Left hindlimb (tissue), 1 donor: ENCODE measurements at regions not wholly inside any gene's neighbourhood (a gene's known extent, or its start where the extent isn't known, plus 50 kb on each side); places are given as distances from the start of the nearest gene placed in this dataset.

Source experiments
- DNase-seq: peaks from one replicate; pipeline ENCODE4 v3.0.0-alpha.2; 2018

DNA sequence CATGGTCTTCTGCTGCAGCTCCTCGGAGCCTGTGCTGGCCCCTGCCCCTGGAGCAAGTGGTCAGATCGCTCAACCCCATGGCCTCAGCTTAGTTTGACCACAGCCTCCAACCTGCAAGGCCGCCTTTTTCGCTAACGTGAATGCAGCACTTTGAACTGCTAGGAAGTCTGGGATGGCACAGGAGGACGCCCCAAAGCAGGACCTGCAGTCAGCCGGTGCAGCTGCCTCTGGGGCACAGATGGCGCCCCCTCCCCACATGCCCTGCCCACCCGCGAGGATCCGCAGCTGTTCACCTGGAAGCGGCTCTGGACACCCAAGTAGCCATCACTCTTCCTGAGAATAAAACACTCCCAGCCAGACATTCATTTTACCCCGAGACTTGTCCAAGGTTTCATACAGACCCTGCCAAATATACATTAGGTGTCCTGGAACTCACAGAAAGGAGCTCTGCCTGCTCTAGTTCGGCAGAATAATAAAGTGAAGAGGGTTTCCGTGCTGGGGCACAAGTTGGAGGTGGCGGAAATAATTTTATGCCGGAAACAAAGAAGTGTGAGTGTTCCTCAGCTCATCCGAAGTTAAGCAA, 510.1 kb downstream of the EIPR1 start:
- no peak for DNase-seq

DNA sequence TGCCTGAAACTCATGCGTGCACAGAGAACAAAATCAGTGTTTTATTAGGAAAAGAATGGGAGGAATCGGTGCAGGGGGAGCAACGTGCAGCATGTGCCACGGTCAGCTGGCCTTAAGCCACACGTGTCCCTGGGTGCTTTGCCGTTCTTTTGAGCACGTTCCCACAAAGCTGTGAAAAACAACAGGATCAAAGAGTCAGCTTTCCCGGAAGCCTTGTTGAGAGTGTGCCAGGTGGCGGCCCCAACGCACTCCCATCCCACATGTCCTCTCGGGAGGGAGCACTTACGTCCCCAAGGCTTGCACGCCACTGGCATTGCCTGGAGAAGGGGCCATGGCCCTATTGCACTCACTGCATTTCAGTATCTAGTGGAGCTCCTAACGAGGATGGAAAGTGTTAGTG, 511.2 kb downstream of the EIPR1 start:
- no peak for DNase-seq

DNA sequence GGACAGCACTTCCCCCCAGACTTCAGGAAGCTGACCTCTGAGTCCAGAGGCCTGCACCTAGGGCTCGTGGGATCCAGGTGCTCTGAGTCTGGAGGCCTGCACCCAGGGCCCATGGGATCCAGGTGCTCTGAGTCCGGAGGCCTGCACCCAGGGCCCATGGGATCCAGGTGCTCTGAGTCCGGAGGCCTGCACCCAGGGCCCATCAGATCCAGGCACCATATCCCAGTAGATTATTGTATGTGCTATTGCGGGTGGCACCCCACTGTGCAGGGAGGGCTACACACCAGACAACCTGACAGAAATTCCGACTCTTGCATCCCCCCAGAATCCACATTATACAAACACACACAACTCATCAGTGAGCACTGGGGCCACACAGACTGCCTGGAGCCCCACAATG, 515.2 kb downstream of the EIPR1 start:
- DNase-seq, result no peak

DNA sequence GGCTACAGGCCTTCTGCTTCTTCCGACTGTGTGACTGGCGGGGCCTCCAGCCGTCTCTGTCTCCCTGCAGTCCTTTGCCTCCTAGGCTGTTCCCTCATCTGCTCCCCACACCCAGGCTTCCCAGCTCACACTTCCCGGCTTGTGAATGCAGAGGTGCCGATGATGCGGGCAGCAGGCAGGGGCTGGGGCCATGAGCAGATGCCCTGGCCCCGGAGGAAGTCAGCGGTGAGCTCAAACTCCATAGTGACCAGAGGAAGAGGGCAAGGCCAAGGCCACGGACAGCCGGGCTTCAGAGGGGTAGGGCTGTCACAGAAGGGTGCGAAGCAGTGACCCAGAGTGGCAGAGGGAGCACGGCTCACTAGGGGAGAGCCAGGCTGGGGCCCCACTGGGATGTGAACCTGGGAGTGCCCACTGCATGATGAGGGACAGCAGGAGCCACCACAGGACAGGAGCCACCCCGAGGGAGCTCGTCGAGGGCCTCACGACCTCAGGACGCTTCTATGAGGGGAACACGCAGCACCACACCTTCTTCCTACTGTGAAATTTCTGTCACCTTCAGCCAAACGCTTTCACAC, 515.9 kb downstream of the EIPR1 start:
- no peak for DNase-seq

DNA sequence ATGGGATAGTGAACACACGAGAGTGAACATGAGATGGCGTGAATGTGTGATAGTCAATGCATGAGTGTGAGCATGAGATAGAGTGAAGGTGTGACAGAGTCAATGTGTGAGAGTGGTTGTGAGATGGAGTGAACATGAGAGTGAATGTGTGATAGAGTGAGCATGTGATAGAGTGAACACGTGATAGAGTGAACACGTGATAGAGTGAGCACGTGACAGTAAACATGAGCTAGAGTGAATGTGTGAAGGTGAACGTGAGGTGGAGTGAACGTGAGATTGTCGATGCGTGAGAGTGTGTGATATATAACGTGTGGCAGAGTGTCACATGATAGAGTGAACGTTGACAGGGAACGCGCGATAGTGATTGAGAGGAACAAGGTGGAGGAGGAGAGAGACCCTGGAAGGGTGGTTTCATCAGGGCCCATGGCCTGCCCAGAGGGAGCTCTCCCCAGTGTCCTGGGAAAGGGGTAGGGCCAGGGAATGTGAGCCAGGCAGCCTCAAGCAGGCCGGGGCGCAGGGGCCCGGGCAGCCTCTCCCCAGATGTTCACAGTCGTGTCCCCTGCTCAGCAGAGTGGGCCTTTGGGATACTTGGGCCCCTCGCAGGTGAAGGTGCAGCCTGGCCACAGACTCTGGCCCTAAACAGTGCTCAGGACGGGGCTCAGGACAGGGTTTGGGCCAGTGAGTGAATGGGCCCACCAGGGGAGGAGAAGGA, 516.9 kb downstream of the EIPR1 start:
- no peak for DNase-seq

DNA sequence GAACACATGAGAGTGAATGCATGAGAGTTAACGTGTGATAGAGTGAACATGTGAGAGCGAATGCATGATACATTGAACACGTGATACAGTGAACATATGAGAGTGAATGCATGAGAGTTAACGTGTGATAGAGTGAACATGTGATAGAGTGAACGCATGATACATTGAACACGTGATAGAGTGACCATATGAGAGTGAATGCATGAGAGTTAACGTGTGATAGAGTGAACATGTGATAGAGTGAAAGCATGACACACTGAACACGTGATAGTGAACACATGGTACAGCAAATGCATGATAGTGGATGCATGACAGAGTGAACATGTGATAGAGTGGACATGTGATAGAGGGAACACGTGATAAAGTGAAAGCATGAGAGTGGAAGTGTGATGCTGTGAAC, 517.9 kb downstream of the EIPR1 start:
- no peak for DNase-seq

DNA sequence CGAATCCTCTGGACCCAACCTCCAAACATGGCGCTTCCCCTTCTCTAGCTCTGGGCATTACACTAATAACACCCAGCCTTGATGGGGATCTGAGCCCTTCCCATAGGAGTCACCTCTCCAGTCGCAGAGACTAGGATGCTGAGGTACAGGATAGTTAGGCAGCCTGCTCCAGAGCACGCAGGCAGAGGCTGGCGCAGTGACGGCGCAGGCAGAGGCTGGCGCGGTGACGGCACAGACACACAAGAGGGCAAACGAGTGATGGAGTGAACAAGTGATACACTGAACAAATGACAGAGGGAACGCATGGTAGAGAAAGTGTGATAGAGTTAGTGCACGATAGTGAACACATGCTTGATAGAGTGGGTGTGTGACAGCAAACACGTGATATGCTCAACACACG, 518.5 kb downstream of the EIPR1 start:
- DNase-seq, result no peak

DNA sequence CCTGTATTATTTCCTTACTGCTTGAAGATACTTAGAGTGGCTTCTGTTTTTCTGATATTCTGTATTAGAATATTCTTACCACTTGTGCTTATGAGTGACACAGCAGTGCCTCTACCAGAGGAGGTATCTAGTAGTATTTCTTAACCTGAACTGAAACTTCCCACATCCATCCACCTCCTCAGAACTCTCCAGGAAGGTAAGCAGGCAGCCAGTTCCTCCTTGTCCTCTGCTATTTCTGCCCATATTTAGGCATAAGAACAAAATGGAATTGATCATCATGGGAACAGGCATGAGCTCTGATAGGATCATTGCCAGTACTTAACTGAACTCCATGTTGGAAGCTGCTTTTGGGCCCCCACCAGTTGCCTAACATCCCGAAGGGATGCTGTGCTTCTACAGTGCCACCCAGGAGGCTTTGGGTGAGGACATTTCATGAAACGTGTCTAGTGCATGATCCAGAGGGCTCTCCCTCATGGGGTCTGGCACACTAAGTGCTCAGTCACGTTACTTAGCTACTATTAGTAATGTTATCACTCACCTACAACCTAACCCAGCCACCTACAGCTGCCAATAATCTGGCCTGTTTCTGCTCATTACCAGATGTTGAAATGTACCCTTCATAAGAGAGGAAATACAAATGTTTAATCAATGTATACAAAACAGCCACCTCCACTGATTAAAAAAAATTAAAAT, 520.7 kb downstream of the EIPR1 start:
- DNase-seq, result no peak

DNA sequence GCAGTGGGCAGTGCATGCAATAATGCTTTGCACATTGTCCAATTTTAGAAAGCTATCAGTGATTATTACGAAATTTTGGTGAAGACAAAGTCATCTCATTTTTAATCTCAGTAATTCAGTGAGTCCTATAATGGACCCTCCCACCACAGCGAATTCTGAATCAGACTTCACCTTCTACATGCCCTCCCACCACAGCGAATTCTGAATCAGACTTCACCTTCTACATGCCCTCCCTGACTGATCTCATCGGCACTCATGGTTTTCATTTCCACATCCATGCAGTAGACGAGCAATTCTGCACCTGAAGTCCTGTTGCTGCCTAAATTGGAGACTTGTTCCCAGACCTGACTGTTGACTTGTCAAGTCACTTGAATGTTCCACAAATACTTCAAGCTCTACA, 522.3 kb downstream of the EIPR1 start:
- DNase-seq, result no peak

DNA sequence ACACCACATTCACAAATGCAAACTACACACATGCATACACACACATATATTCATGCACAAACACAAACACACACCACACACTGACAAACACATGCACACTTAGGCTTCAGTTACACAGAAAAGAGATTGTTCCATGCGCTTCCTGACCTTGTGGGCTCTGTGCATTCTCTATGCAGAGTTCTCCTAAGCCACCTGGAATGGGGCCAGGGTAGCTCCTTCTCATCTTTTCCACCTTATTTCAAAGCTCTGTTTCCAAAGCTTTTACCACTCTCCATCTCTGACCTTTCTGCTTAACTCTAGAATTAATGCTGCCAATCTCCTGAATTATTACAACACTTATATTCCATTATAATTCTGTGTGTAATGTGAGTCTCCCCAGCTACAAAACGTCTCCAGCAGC, 522.3 kb upstream of the MYT1L start:
- no peak for DNase-seq

DNA sequence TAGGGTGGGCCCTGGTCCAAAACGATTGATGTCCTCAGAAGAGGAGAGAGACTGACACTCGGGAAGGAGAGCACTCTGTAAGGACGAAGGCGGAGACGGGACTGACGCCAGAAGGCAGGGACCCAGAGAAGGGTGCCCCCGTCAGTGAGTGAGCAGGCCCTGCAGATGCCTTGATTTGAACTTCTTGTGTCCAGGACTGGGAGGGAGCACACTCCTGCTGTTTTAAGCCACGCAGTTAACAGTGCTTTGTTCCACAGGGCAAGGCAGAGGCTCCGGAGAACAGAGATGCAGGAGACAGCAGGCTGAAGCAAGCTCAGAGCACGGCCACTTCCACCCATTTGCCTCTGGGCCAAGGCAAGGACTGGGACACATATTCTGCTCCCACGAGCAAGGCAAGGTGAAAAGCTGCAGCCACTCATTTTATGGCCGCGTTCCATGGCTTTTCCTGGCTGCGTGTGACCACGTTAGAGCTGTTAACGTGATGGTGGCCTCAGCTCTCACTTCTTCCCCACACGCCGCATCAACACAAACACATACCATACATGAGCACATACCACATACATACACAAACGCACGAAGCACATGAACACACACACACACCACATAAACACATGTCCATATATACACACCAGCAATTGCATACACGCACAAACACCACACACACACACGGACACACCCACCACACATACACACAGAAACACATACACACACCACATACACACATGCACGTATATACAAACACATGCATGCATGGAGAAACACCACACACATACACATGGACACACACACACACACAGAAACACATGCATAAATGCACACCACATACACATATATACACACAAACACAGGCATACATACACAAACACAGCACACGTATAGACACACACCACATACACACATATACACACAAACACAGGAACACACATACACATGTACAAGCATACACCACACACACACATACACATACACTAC, 521.0 kb upstream of the MYT1L start:
- no peak for DNase-seq

DNA sequence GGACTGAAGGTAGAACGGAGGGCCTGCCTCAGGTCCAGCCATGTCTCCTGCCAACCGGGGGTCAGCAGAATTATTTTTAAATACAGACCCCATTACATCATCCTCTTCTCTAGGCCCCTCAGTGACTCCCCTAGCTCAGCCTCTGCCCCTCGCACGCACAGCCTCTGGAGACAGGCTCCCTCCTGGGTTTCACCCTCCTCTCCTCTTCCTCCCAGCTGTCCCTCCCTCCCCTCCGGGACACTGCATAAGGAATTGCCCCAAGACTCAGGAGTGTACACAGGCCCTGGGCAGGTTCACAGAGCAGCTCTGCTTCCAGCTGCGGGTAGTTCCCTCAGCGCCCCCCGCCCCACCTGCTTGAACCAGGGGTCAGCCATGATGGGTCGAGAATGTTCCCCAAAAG, 520.2 kb upstream of the MYT1L start:
- DNase-seq, result no peak

DNA sequence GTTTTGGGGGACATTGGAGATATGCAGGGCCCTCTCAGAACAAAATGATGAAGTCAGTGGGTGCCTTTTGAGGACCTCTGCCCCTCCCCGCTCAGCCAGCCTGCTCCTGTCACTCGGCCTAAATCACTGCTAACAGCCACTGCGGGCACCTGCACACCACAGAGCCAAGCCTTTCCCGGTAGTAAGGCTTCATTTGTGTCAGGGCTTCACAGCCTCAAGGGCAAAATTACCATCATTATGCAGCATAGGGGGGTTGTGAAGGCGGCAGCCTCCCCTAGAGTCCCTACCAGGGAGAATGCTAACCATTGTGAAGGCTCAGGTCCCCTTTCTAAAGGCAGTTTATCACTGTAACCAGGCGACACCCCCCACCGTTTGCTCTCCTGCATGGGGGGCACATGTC, 519.8 kb upstream of the MYT1L start:
- DNase-seq, result no peak

DNA sequence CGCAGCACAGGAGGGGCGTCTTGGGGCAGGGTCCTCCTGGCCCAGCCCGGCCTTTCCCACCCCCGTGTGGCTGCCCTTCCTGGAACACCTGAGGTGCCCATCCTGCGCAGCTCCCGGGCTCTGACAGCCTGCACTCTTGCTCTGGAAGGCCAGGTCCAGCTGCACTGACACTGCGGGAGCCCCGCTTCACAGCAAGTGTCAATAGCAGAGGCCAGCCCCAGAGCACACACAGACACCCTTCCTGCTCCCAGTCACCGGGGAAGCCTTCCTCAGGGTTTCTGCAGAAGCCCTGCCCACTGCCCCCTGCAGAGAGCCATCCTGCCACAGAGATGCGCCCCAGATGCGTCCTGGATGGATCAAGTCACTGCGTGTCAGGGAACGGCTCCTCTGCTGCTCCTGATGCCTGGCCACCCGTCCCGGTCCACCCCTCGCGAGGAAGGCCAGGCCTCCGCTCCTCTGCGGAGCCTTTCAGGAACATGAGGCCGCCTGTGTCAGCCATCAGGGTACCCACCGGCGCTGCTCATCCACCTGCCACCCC, 519.2 kb upstream of the MYT1L start:
- no peak for DNase-seq

DNA sequence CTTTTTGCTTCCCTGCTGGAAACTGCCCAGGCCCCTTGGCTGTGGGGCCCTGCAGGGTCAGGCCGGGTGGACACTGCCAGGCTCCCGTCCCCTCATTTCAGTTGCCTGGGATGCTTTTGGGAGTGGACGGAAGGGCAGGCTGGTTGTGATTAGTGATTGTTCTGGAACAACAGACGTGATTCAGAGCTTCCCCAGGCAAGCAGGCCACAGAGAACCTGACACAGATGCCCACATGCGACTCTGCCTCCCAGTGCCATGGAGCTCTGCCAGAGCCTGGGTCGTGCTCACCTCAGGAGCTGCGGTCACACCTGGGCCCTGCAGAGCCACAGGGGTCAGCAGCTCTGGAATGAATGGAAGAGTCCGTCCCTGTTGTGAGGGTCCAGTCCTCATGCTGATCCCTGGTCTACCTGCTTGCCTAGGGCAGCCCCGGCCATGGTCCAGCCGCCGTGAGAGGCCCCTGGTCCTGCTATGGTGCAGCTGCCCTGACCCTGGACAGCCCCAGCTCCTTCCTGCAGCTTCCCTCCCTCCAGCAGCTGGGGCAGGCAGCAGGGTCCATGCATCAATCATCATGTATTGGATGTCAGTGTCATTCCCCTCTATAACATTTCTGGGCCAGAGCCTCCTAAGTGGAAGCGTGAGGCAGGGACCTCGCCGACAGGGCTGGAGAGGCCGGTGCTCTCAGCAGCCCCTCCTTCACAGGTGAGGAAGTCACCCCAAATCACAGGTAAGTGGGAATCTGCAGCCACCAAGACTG, 518.6 kb upstream of the MYT1L start:
- DNase-seq, result no peak

DNA sequence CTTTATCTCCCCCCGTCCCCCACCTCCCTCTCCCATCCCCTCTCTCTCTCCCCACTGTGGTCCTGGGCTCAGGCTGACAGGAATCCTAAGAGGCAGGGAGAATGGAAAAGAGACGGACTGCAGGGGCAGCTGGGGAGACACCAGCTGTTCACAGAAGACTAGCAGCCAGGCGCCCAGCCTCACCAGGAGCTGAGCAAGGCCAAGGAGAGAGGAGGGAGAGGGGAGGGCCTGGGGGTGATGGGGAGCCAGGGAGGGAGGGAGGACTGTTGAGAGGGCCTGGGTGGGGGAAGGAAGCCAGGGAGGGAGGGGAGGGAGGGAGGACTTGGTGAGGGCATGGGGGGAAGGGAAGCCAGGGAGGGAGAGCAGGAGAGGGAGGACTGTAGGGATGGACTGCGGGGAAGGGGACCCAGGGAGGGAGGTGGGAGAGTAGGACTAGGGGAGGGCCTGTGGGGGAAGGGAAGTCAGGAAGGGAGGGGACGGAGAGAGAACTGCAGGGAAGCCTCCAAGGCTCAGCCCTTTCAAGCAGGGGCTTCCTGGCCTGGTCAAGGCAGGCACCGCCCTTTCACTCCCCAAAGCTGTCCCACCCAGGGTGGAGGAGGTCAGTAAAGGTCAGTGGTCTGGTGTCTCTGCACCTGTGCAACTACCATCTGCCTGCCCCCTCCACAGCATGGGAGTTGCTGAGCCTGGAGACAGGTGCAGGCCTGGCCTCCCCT, 517.7 kb upstream of the MYT1L start:
- peak; percentile 56 for DNase-seq

DNA sequence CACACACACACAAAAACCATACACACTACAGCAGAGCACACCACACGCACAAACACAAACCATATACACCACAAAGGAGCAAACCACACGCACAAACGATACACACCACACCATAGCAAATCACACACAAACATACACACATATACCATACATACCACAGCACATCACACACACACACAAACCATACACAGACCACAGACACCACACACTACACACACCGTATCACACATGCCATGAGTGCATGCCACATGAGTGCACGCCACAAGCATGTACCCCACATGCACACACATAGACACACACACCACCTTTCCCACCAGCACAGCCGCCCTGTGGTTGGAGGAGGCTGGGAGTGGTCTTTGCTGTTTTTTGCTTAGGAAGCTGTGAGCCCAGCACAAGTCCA, 517.1 kb upstream of the MYT1L start:
- no peak for DNase-seq

DNA sequence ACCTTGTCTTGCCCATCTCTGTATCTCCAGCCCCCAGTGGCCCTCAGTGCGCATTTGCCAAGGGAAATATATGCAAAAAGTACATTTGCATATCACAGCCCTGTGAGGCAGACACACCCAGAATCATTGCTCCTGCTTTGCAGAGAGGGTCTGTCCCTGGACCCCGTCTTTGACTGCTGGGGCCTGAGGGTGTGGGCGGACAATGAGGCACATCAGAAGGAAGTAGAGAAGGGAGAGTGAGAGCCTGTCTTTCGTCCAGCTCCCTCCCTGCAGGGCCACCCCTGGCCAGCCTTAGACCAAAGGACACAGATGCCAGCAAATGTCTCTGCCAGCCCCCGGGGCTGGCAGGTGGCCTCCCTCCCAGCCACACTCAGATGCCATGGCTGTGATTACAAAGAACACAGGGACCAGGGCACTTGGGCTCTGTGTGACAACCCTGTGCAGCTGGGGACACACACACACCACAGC, 516.2 kb upstream of the MYT1L start:
- no peak for DNase-seq

DNA sequence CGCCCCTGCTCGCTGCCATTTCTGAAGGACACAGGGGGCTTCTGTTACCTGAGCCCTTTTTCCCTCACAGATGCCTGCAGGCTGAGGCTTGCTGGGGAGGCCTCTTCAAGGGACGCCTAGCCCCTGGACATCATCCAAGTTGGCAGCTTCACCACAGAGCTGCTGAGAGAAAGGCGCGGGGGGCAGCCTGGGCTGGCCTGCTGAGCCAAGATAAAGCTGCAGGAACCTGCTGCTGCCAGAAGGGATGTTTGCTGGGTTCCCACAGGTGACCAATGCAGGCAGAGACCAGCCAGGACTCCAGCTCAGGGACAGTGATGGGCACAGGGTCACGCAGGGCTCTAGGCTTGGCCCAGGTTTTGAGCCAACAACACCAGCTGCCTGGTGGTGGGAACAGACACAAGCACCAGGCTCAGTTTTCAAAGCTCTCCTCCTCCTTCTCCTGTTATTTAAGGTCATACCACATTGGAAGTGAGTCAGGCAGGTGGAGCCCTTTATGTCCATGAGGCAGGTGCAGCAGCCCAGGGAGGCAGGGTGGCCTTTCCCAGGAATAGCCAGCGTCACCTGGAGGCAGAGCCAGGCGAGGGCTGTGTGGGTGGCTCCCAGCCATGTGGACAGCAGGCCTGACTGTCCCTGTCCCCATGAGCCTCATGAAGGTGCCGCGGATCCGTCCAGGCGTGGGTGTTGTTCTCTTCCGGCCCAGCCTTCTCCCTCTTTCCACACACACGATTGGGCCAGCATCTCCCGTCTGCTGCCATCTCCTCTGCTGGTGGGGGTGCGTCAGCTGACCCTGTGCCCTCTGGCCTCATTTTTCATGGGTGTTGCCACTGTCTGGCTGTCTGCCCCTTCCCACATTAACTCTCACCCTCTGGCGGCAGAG, 515.5 kb upstream of the MYT1L start:
- DNase-seq, result peak; percentile 75

DNA sequence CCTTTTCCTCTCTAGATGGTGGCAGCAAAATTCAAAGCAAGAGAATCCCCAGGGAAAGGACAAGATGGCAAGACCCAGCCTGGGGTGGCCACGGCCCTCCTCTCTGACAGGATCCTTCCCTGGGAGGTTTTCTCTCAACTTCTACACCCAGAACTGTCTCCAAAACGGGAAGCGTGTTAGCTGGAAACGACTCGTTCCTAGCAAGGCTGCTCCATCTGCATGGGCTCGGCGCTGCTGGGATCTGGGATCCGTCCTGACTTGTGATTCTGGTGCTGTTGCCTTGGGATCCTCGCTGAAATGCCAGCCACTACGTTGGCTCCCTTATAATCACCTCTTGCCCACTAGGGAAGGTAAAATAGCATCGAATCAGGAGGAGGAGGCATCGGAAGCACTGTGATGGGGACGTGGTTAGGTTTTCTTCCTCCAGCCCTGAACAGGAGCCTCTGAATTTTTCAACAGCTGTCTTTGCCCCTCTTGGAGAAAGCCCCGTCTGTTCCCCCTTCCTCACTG, 514.8 kb upstream of the MYT1L start:
- DNase-seq, result no peak
